WTC11 (cell line): ENCODE measurements at regions not wholly inside any gene's neighbourhood (a gene's known extent, or its start where the extent isn't known, plus 50 kb on each side); places are given as distances from the start of the nearest gene placed in this dataset.

Source experiments
- ELF4 ChIP-seq: sonication (generic); formaldehyde crosslinking; IDR thresholded peaks from 2 replicates; pipeline ENCODE4 v1.8.1; 2022; ENCODE audit warnings: low read depth, mild to moderate bottlenecking, moderate library complexity, missing genetic modification reagents
- ETV6 ChIP-seq: sonication (generic); formaldehyde crosslinking; IDR thresholded peaks from 2 replicates; pipeline ENCODE4 v1.8.1; 2022; ENCODE audit warnings: mild to moderate bottlenecking, missing genetic modification reagents
- IRF2 ChIP-seq: sonication (generic); formaldehyde crosslinking; IDR thresholded peaks from 2 replicates; pipeline ENCODE4 v1.8.0; 2022; ENCODE audit warnings: low read depth, missing genetic modification reagents, borderline replicate concordance
- MAX ChIP-seq: sonication (generic); formaldehyde crosslinking; IDR thresholded peaks from 2 replicates; pipeline ENCODE4 v1.8.0; 2022; ENCODE audit warnings: mild to moderate bottlenecking, missing genetic modification reagents
- NFE2L1 ChIP-seq: sonication (generic); formaldehyde crosslinking; IDR thresholded peaks from 2 replicates; pipeline ENCODE4 v1.8.1; 2023; ENCODE audit warnings: missing genetic modification reagents
- PRRX2 ChIP-seq: fragments of 250-450 bp; sonication (Bioruptor Pico); IDR thresholded peaks from 2 replicates; pipeline ENCODE4 v1.8.0; 2021; ENCODE audit warnings: mild to moderate bottlenecking
- SP1 ChIP-seq: sonication (generic); formaldehyde crosslinking; conservative IDR thresholded peaks from 2 replicates; pipeline ENCODE4 v1.8.1; 2022; ENCODE audit warnings: missing genetic modification reagents
- USF1 ChIP-seq: sonication (generic); formaldehyde crosslinking; IDR thresholded peaks from 2 replicates; pipeline ENCODE4 v1.8.0; 2022; ENCODE audit warnings: mild to moderate bottlenecking, missing genetic modification reagents
- TF ChIP-seq, protein P1 (sequence below): sonication (generic); formaldehyde crosslinking; IDR thresholded peaks from 2 replicates; pipeline ENCODE4 v1.8.1; 2023; ENCODE audit warnings: mild to moderate bottlenecking, missing genetic modification reagents, moderate library complexity
- TF ChIP-seq, protein P2 (sequence below): fragments of 200-600 bp; IDR thresholded peaks from 2 replicates; pipeline ENCODE4 v1.8.0; 2022; ENCODE audit warnings: antibody characterized with exemption
- TF ChIP-seq, protein P3 (sequence below): sonication (generic); formaldehyde crosslinking; IDR thresholded peaks from 2 replicates; pipeline ENCODE4 v1.8.1; 2023; ENCODE audit warnings: mild to moderate bottlenecking, missing genetic modification reagents

- TF ChIP-seq, protein P1, sequence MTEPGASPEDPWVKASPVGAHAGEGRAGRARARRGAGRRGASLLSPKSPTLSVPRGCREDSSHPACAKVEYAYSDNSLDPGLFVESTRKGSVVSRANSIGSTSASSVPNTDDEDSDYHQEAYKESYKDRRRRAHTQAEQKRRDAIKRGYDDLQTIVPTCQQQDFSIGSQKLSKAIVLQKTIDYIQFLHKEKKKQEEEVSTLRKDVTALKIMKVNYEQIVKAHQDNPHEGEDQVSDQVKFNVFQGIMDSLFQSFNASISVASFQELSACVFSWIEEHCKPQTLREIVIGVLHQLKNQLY, result no peak
- TF ChIP-seq IRF2 (CRISPR knock-in tag) (no peak), MAX (no peak), PRRX2 (CRISPR knock-in tag) (no peak), ELF4 (CRISPR knock-in tag) (no peak), SP1 (CRISPR knock-in tag) (no peak), ETV6 (CRISPR knock-in tag) (no peak), USF1 (no peak), NFE2L1 (CRISPR knock-in tag) (no peak)
- TF ChIP-seq, protein P2, sequence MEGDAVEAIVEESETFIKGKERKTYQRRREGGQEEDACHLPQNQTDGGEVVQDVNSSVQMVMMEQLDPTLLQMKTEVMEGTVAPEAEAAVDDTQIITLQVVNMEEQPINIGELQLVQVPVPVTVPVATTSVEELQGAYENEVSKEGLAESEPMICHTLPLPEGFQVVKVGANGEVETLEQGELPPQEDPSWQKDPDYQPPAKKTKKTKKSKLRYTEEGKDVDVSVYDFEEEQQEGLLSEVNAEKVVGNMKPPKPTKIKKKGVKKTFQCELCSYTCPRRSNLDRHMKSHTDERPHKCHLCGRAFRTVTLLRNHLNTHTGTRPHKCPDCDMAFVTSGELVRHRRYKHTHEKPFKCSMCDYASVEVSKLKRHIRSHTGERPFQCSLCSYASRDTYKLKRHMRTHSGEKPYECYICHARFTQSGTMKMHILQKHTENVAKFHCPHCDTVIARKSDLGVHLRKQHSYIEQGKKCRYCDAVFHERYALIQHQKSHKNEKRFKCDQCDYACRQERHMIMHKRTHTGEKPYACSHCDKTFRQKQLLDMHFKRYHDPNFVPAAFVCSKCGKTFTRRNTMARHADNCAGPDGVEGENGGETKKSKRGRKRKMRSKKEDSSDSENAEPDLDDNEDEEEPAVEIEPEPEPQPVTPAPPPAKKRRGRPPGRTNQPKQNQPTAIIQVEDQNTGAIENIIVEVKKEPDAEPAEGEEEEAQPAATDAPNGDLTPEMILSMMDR, result no peak
- TF ChIP-seq, protein P3, sequence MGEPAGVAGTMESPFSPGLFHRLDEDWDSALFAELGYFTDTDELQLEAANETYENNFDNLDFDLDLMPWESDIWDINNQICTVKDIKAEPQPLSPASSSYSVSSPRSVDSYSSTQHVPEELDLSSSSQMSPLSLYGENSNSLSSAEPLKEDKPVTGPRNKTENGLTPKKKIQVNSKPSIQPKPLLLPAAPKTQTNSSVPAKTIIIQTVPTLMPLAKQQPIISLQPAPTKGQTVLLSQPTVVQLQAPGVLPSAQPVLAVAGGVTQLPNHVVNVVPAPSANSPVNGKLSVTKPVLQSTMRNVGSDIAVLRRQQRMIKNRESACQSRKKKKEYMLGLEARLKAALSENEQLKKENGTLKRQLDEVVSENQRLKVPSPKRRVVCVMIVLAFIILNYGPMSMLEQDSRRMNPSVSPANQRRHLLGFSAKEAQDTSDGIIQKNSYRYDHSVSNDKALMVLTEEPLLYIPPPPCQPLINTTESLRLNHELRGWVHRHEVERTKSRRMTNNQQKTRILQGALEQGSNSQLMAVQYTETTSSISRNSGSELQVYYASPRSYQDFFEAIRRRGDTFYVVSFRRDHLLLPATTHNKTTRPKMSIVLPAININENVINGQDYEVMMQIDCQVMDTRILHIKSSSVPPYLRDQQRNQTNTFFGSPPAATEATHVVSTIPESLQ (CRISPR knock-in tag), result no peak
Measured at GRCh38 chr6:17218749-17219093, 62.4 kb upstream of the RBM24 start.
